Breast epithelium (tissue), 3 donors: ENCODE measurements at regions not wholly inside any gene's neighbourhood (a gene's known extent, or its start where the extent isn't known, plus 50 kb on each side); places are given as distances from the start of the nearest gene placed in this dataset.

Experiments
- CTCF ChIP-seq, 3 donors: fragments of 450-650 bp; IDR thresholded peaks; one replicate each; pipeline ENCODE4 v1.5.1; 2016 to 2017; ENCODE audit warnings: antibody characterized with exemption in 3 of 3, mild to moderate bottlenecking in 3 of 3, moderate library complexity in 3 of 3
- POLR2A ChIP-seq: fragments of 450-650 bp; IDR thresholded peaks from one replicate; pipeline ENCODE4 v1.6.1; 2016; ENCODE audit warnings: antibody characterized with exemption, mild to moderate bottlenecking, moderate library complexity

- no peak for TF ChIP-seq POLR2A
- no peak for TF ChIP-seq CTCF (IDR thresholded peaks at IDR 0.05)
These were observed 105.4 kb downstream of the ZNF429 start for GRCh38 chr19:21610787-21611186.
